GM19463 (cell line): ENCODE measurements at regions not wholly inside any gene's neighbourhood (a gene's known extent, or its start where the extent isn't known, plus 50 kb on each side); places are given as distances from the start of the nearest gene placed in this dataset.

Experiments used
- ATAC-seq: cut with Tn5 transposase; IDR thresholded peaks from one replicate; pipeline ENCODE4 v1.9.1; 2021; ENCODE audit warnings: mild to moderate bottlenecking, moderate library complexity; ENCODE audit not compliant: unreplicated experiment

- no peak for ATAC-seq
Measured at GRCh38 chr14:32018391-32019092, 58.6 kb upstream of the ARHGAP5 start.

- ATAC-seq, result no peak
Measured at GRCh38 chr14:32019276-32019675, 57.8 kb upstream of the ARHGAP5 start.

GRCh38 chr14:32020882-32021281, 56.2 kb upstream of the ARHGAP5 start:
- no peak for ATAC-seq

GRCh38 chr14:32021341-32021740, 55.8 kb upstream of the ARHGAP5 start:
- no peak for ATAC-seq

GRCh38 chr14:32022525-32022924, 54.6 kb upstream of the ARHGAP5 start:
- ATAC-seq, result no peak

GRCh38 chr14:32022938-32023466, 54.1 kb upstream of the ARHGAP5 start:
- ATAC-seq, result no peak

GRCh38 chr14:32023540-32023939, 53.6 kb upstream of the ARHGAP5 start:
- ATAC-seq, result no peak

- ATAC-seq, result no peak
Measured at GRCh38 chr14:32027255-32027939, 49.7 kb upstream of the ARHGAP5 start.
